ENCODE measurements at regions not wholly inside any gene's neighbourhood (a gene's known extent, or its start where the extent isn't known, plus 50 kb on each side); places are given as distances from the start of the nearest gene placed in this dataset.

DNA sequence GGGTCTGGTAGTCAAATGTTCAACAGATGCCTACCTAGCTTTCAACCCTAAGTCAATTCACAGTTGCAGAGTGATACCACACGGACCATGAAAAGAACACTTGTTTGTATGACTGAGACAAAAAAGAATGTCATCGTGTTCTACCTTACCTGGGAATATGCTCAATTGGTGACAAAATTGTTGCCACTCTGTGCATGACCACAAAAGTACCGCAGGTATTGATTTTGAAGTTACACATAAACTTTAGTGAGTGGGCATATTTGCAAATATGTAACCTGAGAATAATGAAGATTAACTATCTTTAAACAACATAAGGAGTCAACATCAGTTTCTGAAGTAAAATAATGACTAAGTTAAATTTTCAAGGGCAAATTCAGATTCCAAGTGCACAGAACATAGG lies 53.4 kb upstream of the SNRPN start:
- Histone ChIP-seq H3K9me3 (ENCODE audit: severe bottlenecking) (peaks cover 11% of the 10 kb centered on the region), H3K4me3 (ENCODE audit: low read depth, low read length) (no peak overlapping the region), H3K27ac (no peak overlapping the region), H3K27me3 (ENCODE audit: insufficient read depth, low read depth, severe bottlenecking) (peaks cover 6% of the 10 kb centered on the region), H3K36me3 (no peaks in the 10 kb centered on the region)
- TF ChIP-seq, protein P1, sequence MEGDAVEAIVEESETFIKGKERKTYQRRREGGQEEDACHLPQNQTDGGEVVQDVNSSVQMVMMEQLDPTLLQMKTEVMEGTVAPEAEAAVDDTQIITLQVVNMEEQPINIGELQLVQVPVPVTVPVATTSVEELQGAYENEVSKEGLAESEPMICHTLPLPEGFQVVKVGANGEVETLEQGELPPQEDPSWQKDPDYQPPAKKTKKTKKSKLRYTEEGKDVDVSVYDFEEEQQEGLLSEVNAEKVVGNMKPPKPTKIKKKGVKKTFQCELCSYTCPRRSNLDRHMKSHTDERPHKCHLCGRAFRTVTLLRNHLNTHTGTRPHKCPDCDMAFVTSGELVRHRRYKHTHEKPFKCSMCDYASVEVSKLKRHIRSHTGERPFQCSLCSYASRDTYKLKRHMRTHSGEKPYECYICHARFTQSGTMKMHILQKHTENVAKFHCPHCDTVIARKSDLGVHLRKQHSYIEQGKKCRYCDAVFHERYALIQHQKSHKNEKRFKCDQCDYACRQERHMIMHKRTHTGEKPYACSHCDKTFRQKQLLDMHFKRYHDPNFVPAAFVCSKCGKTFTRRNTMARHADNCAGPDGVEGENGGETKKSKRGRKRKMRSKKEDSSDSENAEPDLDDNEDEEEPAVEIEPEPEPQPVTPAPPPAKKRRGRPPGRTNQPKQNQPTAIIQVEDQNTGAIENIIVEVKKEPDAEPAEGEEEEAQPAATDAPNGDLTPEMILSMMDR (IDR thresholded peaks at IDR 0.05; ENCODE audit: low read depth, low read length), result no peak
- no peak for DNase-seq

Data from WERI-Rb-1 (cell line).